Fibroblast of mammary gland (primary cell): ENCODE measurements at regions not wholly inside any gene's neighbourhood (a gene's known extent, or its start where the extent isn't known, plus 50 kb on each side); places are given as distances from the start of the nearest gene placed in this dataset.

Source experiments
- DNase-seq: peaks from one replicate; pipeline ENCODE4 v3.0.0-alpha.2; 2010; ENCODE audit warnings: low read depth
- H3K4me3 ChIP-seq: 2 replicates; pipeline ENCODE4 v1.5.1; 2011; ENCODE audit warnings: low read depth, mild to moderate bottlenecking, low read length, moderate library complexity; ENCODE audit not compliant: control insufficient read depth
- TF ChIP-seq, protein P1 (sequence below): conservative IDR thresholded peaks from 2 replicates; pipeline ENCODE4 v1.5.1; 2011; ENCODE audit warnings: low read depth, low read length, inconsistent platforms; ENCODE audit not compliant: control insufficient read depth, insufficient read depth

DNA sequence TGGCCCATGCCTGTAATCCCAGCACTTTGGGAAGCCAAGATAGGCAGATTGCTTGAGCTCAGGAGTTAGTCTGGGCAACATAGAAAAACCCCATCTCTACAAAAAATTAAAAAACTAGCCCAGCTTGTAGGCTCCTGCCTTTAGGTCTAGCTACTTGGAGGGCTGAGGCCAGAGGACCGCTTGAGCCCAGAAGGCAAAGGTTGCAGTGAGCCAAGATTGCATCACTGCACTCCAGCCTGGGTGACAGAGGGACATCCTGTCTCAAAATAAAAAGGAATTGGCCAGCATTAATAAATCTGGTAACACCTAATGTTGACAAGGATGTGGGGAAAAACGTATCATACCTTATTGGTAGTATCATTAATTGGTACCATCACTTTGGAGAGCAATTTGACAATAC, 396.2 kb downstream of the PLPP3 start:
- H3K4me3 ChIP-seq = no peak overlapping the region
- no peak for DNase-seq
- TF ChIP-seq, protein P1, sequence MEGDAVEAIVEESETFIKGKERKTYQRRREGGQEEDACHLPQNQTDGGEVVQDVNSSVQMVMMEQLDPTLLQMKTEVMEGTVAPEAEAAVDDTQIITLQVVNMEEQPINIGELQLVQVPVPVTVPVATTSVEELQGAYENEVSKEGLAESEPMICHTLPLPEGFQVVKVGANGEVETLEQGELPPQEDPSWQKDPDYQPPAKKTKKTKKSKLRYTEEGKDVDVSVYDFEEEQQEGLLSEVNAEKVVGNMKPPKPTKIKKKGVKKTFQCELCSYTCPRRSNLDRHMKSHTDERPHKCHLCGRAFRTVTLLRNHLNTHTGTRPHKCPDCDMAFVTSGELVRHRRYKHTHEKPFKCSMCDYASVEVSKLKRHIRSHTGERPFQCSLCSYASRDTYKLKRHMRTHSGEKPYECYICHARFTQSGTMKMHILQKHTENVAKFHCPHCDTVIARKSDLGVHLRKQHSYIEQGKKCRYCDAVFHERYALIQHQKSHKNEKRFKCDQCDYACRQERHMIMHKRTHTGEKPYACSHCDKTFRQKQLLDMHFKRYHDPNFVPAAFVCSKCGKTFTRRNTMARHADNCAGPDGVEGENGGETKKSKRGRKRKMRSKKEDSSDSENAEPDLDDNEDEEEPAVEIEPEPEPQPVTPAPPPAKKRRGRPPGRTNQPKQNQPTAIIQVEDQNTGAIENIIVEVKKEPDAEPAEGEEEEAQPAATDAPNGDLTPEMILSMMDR = no peak

DNA sequence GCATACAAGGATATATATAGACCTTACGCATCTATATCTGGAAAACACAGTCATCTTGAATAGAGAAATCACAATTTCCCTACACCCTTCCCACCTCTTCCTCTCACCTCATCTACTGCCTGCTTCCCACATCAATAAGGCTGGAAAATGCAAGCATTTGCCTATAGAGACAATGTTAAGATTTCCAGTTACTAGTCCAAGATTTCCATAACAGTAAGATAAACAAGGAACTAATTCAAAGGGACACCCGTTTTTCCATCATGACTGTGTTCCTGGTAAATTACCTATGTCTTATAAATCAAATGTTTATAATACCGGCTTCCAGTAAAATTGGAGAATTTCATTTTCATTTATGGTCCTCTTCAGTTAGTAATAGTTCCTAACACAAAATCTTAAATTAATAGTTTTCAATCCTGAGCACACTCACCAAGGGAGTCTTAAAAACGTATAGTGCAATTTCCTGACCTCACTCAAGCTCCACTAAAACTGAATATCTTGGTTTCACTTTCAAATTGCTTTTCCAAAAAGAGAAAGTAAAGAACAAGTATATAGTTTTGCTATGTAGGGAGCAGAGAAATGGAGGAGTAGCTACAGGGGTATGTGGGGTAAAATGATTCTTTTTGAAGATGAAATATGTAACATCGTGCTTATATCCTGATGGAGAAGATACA, 398.7 kb downstream of the PLPP3 start:
- TF ChIP-seq, protein P1 = no peak
- H3K4me3 ChIP-seq = no peak overlapping the region
- DNase-seq = peak; percentile 34

DNA sequence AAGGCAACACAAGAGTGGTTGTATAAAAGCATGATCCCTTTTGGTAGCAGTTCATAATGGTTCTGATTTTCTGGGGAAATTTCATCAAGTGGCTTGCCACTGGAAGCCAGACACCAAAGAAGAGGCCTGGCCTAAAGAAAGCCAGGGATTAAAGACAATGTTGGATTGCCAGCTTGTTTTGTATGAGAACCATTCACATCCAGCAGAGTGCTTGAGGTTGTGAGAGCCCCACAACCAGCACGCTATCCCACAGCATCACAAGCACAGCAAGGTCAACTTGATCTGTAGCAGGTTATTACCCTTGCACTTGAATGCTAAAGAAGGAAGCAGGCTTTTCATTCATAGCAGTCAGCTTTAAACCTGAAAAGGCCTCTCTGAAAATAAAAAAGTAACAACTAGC, 399.8 kb downstream of the PLPP3 start:
- no peak overlapping the region for H3K4me3 ChIP-seq
- no peak for DNase-seq
- TF ChIP-seq, protein P1 = no peak

DNA sequence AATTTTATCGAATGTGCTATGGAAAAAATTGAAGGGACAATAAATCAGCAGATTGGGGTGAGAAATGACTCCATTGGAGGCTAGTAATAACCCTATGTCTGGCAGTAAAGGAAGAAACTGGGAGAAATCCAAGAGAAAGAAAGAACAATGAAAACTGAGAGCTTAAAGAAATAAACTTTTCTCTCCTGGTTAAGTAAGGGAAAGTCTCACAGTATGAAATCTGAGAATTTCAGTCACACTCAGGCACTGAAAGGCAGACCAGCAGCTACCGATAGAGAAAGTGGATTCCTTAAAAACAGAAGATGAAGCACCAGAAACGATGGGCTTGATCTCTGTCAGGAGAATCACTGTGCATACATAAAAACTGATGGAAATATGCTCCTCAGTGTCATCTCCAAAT, 404.2 kb downstream of the PLPP3 start:
- H3K4me3 ChIP-seq = no peak overlapping the region
- no peak for DNase-seq
- TF ChIP-seq, protein P1 = no peak

DNA sequence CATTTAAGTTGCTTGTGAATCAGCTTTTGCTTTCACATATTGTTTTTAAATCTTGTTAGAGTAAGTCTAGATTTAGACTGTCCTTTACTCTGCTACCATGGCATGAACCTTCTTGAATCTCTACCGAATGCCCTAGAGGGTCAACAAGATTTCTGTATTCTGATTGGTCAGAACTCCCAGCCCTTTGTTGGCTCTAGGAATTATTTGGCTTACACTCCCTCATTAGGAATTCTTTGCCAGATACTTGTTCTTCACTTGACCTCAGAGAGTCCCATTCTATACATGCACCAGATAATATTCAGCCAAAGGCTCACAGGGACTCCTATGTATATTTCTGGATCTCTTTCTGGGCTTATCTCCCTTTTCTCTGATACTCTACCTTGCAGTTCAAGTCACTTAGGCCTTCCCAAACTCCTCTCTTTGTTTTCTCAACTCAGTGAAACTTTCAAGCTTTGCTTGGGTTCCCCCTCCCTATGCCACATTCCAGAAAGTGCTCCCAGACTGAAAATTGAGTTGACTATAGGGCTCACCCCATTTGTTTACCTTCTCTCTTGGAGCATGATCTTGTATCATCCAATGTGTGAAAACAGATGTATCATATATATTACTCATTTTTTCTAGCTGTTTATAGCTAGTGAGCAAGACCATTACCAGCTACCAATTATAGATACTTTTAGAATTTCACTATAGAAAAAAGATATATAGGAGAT, 405.0 kb downstream of the PLPP3 start:
- no peak for DNase-seq
- TF ChIP-seq, protein P1 = no peak
- H3K4me3 ChIP-seq = no peak overlapping the region

DNA sequence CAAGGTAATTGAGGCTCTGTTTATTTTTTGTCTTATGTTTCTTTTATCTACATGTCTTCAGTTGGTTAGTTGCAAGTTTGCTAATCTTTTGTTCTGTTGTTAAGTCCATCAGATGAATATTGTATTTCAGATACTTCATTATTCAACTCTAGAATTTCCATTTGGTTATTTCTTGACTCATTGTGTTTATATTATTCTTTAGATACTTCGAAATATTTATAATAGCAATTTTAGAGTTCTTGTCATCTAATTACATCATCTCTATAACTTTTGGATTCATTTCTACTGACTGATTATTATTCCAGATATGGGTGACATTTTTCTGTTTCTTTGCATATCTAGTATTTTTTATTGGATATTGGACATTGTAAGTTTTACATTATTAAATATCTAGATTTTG, 405.6 kb downstream of the PLPP3 start:
- DNase-seq = no peak
- TF ChIP-seq, protein P1 = no peak
- H3K4me3 ChIP-seq = no peak overlapping the region
